H1 (cell line): ENCODE measurements at regions not wholly inside any gene's neighbourhood (a gene's known extent, or its start where the extent isn't known, plus 50 kb on each side); places are given as distances from the start of the nearest gene placed in this dataset.

Experiments
- CTCF ChIA-PET: fragments of 300-600 bp; sonication (Branson Sonifier 250); formaldehyde crosslinking; loops from one replicate; lab custom pipeline; 2021; ENCODE audit not compliant: partially characterized antibody; lab: Charles Lee
- POLR2A ChIA-PET: fragments of 300-600 bp; sonication (Branson Sonifier 250); formaldehyde crosslinking; loops from one replicate; lab custom pipeline; 2021; ENCODE audit warnings: inconsistent platforms; ENCODE audit not compliant: partially characterized antibody; lab: Charles Lee
- DNase-seq, 2 experiments: peaks; one replicate each; pipeline versions ENCODE4 v3.0.0 to v3.0.0-alpha.2; 2010 to 2022; ENCODE audit warnings: low spot score in 2 of 2, low read depth in 1 of 2, mixed read lengths in 1 of 2
- FAIRE-seq: peaks from 2 replicates; lab custom pipeline; 2011; peaks lifted over from hg19 to GRCh38; lab: Jason Lieb, UNC
- H2AFZ ChIP-seq: 2 replicates; pipeline ENCODE4 v1.8.1; 2012; ENCODE audit warnings: low read length, inconsistent platforms
- H2AK5ac ChIP-seq: 2 replicates; pipeline ENCODE4 v1.6.1; 2013; ENCODE audit warnings: low read depth, low read length
- H2BK120ac ChIP-seq: replicated peaks from 2 replicates; pipeline ENCODE3; 2013; ENCODE audit warnings: low read depth, low read length, inconsistent platforms
- H2BK12ac ChIP-seq: 2 replicates; pipeline ENCODE4 v1.6.1; 2013; ENCODE audit warnings: low read depth, low read length
- H2BK15ac ChIP-seq: 2 replicates; pipeline ENCODE4 v1.6.1; 2013; ENCODE audit warnings: low read length
- H2BK20ac ChIP-seq: 2 replicates; pipeline ENCODE4 v1.6.1; 2013; ENCODE audit warnings: low read length
- H2BK5ac ChIP-seq: 2 replicates; pipeline ENCODE4 v1.6.1; 2013; ENCODE audit warnings: low read depth, low read length
- H3K14ac ChIP-seq: 2 replicates; pipeline ENCODE4 v1.6.1; 2013; ENCODE audit warnings: inconsistent platforms; ENCODE audit not compliant: insufficient read length
- H3K18ac ChIP-seq: 2 replicates; pipeline ENCODE4 v1.6.1; 2013; ENCODE audit warnings: low read length; ENCODE audit errors: extremely low read depth
- H3K23ac ChIP-seq: 2 replicates; pipeline ENCODE4 v1.6.1; 2013; ENCODE audit warnings: inconsistent platforms; ENCODE audit not compliant: insufficient read length
- H3K23me2 ChIP-seq: 2 replicates; pipeline ENCODE4 v1.6.1; 2013; ENCODE audit warnings: low read depth, low read length
- H3K27ac ChIP-seq: 2 replicates; pipeline ENCODE4 v1.6.1; 2011; ENCODE audit warnings: low read depth, low read length, inconsistent platforms
- H3K27me3 ChIP-seq, 4 experiments: replicated peaks in 1 of 4; 1 replicate in 1 of 4; 2 replicates in 3 of 4; pipeline versions ENCODE4 v1.6.1 to v1.8.1; 2011 to 2013; ENCODE audit warnings: low read length in 3 of 4, mild to moderate bottlenecking in 3 of 4, inconsistent platforms in 2 of 4, mixed read lengths in 2 of 4, moderate library complexity in 1 of 4; ENCODE audit not compliant: control insufficient read depth in 3 of 4, insufficient read depth in 3 of 4; ENCODE audit errors: extremely low read depth in 1 of 4
- H3K36me3 ChIP-seq, 4 experiments: 2 replicates each; pipeline versions ENCODE4 v1.6.1 to v1.8.1; 2011 to 2013; ENCODE audit warnings: mild to moderate bottlenecking in 4 of 4, low read length in 3 of 4, moderate library complexity in 2 of 4, control low read depth in 1 of 4, inconsistent platforms in 1 of 4; ENCODE audit not compliant: insufficient read depth in 4 of 4, control insufficient read depth in 2 of 4
- H3K4ac ChIP-seq: replicated peaks from 2 replicates; pipeline ENCODE3; 2013; ENCODE audit warnings: low read length, low read depth, mixed read lengths, inconsistent platforms; ENCODE audit not compliant: insufficient read length
- H3K4me1 ChIP-seq, 4 experiments: replicated peaks in 1 of 4; 1 replicate in 1 of 4; 2 replicates in 3 of 4; pipeline versions ENCODE4 v1.6.1 to v1.8.1; 2011 to 2013; ENCODE audit warnings: low read length in 3 of 4, inconsistent platforms in 2 of 4, mixed read lengths in 1 of 4; ENCODE audit not compliant: insufficient read depth in 4 of 4, control insufficient read depth in 3 of 4
- H3K4me2 ChIP-seq, 2 experiments: 2 replicates each; pipeline versions ENCODE4 v1.6.1 to v1.8.1; 2011 to 2013; ENCODE audit warnings: low read depth in 2 of 2, low read length in 2 of 2, control low read depth in 1 of 2, inconsistent platforms in 1 of 2, mild to moderate bottlenecking in 1 of 2; ENCODE audit not compliant: insufficient read depth in 1 of 2
- H3K4me3 ChIP-seq, 4 experiments: fragments of 200-600, 300-600 bp in 1 of 4; sonication (generic), shearing (Covaris generic), sonication (Bioruptor Twin) in 1 of 4; 2 replicates each; pipeline versions ENCODE4 v1.5.1 to v1.8.1; 2011 to 2016; ENCODE audit warnings: low read length in 4 of 4, low read depth in 3 of 4, control low read depth in 2 of 4, inconsistent platforms in 2 of 4, mild to moderate bottlenecking in 2 of 4, mixed read lengths in 1 of 4, moderate library complexity in 1 of 4; ENCODE audit not compliant: insufficient read depth in 2 of 4; ENCODE audit errors: extremely low read depth in 1 of 4
- H3K56ac ChIP-seq: replicated peaks from 2 replicates; pipeline ENCODE3; 2013; ENCODE audit warnings: low read depth, mild to moderate bottlenecking, mixed read lengths, low read length, inconsistent platforms; ENCODE audit not compliant: insufficient read length
- H3K79me1 ChIP-seq: 2 replicates; pipeline ENCODE4 v1.6.1; 2013; ENCODE audit warnings: low read depth, low read length, control low read depth
- H3K79me2 ChIP-seq, 2 experiments: 2 replicates each; pipeline versions ENCODE4 v1.6.1 to v1.8.1; 2012 to 2013; ENCODE audit warnings: low read length in 2 of 2, mild to moderate bottlenecking in 2 of 2, inconsistent platforms in 1 of 2; ENCODE audit not compliant: insufficient read depth in 2 of 2, control insufficient read depth in 1 of 2
- H3K9ac ChIP-seq, 4 experiments: replicated peaks in 1 of 4; 1 replicate in 1 of 4; 2 replicates in 3 of 4; pipeline versions ENCODE4 v1.6.1 to v1.8.1; 2011 to 2013; ENCODE audit warnings: low read depth in 3 of 4, low read length in 3 of 4, control low read depth in 2 of 4, mild to moderate bottlenecking in 2 of 4, moderate library complexity in 2 of 4, inconsistent platforms in 1 of 4; ENCODE audit errors: extremely low read depth in 1 of 4
- H3K9me3 ChIP-seq, 2 experiments: 2 replicates each; pipeline versions ENCODE4 v1.6.1 to v1.8.1; 2012 to 2013; ENCODE audit warnings: mild to moderate bottlenecking in 2 of 2, moderate library complexity in 2 of 2, control low read depth in 1 of 2, inconsistent platforms in 1 of 2, low read depth in 1 of 2, low read length in 1 of 2, mixed read lengths in 1 of 2; ENCODE audit not compliant: insufficient read depth in 2 of 2
- H4K20me1 ChIP-seq, 2 experiments: replicated peaks in 1 of 2; 2 replicates each; pipeline versions ENCODE3 to v1.8.1; 2011 to 2013; ENCODE audit warnings: inconsistent platforms in 2 of 2, low read length in 2 of 2, mild to moderate bottlenecking in 1 of 2; ENCODE audit not compliant: insufficient read depth in 2 of 2, control insufficient read depth in 1 of 2
- H4K5ac ChIP-seq: 2 replicates; pipeline ENCODE4 v1.6.1; 2013; ENCODE audit warnings: low read length, low read depth, mixed read lengths, inconsistent platforms; ENCODE audit not compliant: insufficient read length
- H4K8ac ChIP-seq: 2 replicates; pipeline ENCODE4 v1.8.0; 2013; ENCODE audit warnings: mild to moderate bottlenecking, moderate library complexity, low read length, inconsistent platforms; ENCODE audit not compliant: insufficient read depth; ENCODE audit errors: extremely low read depth
- H4K91ac ChIP-seq: replicated peaks from 2 replicates; pipeline ENCODE3; 2013; ENCODE audit warnings: low read length, mixed read lengths, inconsistent platforms; ENCODE audit not compliant: insufficient read length
- BRCA1 ChIP-seq: IDR thresholded peaks from 2 replicates; pipeline ENCODE4 v1.6.1; 2012; ENCODE audit warnings: low read depth, low read length, improper control_type of control experiment
- CEBPB ChIP-seq: IDR thresholded peaks from 2 replicates; pipeline ENCODE4 v1.6.1; 2012; ENCODE audit warnings: low read depth, low read length
- EGR1 ChIP-seq: IDR thresholded peaks from 2 replicates; pipeline ENCODE4 v1.6.1; 2011; ENCODE audit warnings: low read depth, low read length, borderline replicate concordance
- EP300 ChIP-seq, 2 experiments: IDR thresholded peaks; 1 replicate in 1 of 2; 2 replicates in 1 of 2; pipeline ENCODE4 v1.6.1; 2011 to 2012; ENCODE audit warnings: low read depth in 2 of 2, low read length in 2 of 2, mild to moderate bottlenecking in 2 of 2, borderline replicate concordance in 1 of 2, inconsistent platforms in 1 of 2, moderate library complexity in 1 of 2
- HDAC6 ChIP-seq: IDR thresholded peaks from one replicate; pipeline ENCODE4 v1.7.1; 2012; ENCODE audit warnings: low read depth, mild to moderate bottlenecking, inconsistent platforms, low read length, moderate library complexity
- JUND ChIP-seq: IDR thresholded peaks from 2 replicates; pipeline ENCODE4 v1.6.1; 2011; ENCODE audit warnings: mild to moderate bottlenecking, improper control_type of control experiment, low read length
- MAX ChIP-seq: IDR thresholded peaks from 2 replicates; pipeline ENCODE4 v1.6.1; 2012; ENCODE audit warnings: inconsistent platforms
- NRF1 ChIP-seq: IDR thresholded peaks from 2 replicates; pipeline ENCODE4 v1.6.1; 2011; ENCODE audit warnings: mild to moderate bottlenecking, low read depth, low read length, improper control_type of control experiment
- PHF8 ChIP-seq: fragments of 200-600 bp; sonication (generic); conservative IDR thresholded peaks from 2 replicates; pipeline ENCODE4 v1.7.1; 2012; ENCODE audit warnings: low read depth, mild to moderate bottlenecking, inconsistent platforms, low read length, moderate library complexity
- RNF2 ChIP-seq: fragments of 200-900, 300-1000 bp; sonication (generic); IDR thresholded peaks from 2 replicates; pipeline ENCODE4 v1.7.1; 2016; ENCODE audit warnings: borderline replicate concordance, low read depth, mild to moderate bottlenecking, antibody characterized with exemption, low read length; ENCODE audit not compliant: poor library complexity, severe bottlenecking; ENCODE audit errors: missing control alignments
- SP1 ChIP-seq: IDR thresholded peaks from 2 replicates; pipeline ENCODE4 v1.6.1; 2011; ENCODE audit warnings: low read depth, low read length
- SUZ12 ChIP-seq: fragments of 200-600 bp; sonication (generic); IDR thresholded peaks from 2 replicates; pipeline ENCODE4 v1.6.1; 2012; ENCODE audit warnings: mild to moderate bottlenecking, inconsistent platforms, low read length, moderate library complexity, mixed read lengths
- TAF1 ChIP-seq: IDR thresholded peaks from 2 replicates; pipeline ENCODE4 v1.6.1; 2011; ENCODE audit warnings: mild to moderate bottlenecking, low read depth, low read length
- YY1 ChIP-seq: IDR thresholded peaks from 2 replicates; pipeline ENCODE4 v1.6.1; 2011; ENCODE audit warnings: low read depth, mild to moderate bottlenecking, low read length
- WGBS, 2 experiments: shearing (Covaris generic) in 1 of 2; methylation state at CpG; one replicate each; pipeline versions ENCODE4 v1.1.6 to v1.1.7; 2013 to 2015; ENCODE audit warnings: low lambda C conversion rate in 2 of 2, mixed read lengths in 2 of 2, inconsistent platforms in 1 of 2, low coverage in 1 of 2, missing lambda C conversion rate in 1 of 2; ENCODE audit not compliant: insufficient replicate concordance in 2 of 2, insufficient coverage in 1 of 2, insufficient read length in 1 of 2; ENCODE audit errors: extremely low coverage in 1 of 2, missing lambda C conversion rate in 1 of 2; 5-methylcytosine and 5-hydroxymethylcytosine counted together

- Histone ChIP-seq H2BK5ac (no peak overlapping the region), H3K79me1 (no peaks in the 10 kb centered on the region), H3K18ac (no peak overlapping the region), H3K56ac (no peak overlapping the region), H4K5ac (no peak overlapping the region), H2BK15ac (no peak overlapping the region), H3K4me3 (no peak overlapping the region), H4K8ac (no peak overlapping the region), H2AK5ac (no peak overlapping the region), H3K4me1 (peaks cover 0 to 4% (median 0%) of the 10 kb centered on the region in 4 experiments; a peak in 1 of 7 replicates), H4K91ac (no peak overlapping the region), H2BK20ac (no peak overlapping the region), H2AFZ (no peak overlapping the region), H3K27me3 (no peaks in the 10 kb centered on the region), H3K14ac (no peak overlapping the region), H4K20me1 (no peaks in the 10 kb centered on the region), H3K9ac (no peak overlapping the region), H2BK12ac (no peak overlapping the region), H3K4me2 (no peak overlapping the region), H3K9me3 (no peaks in the 10 kb centered on the region), H3K36me3 (no peaks in the 10 kb centered on the region), H3K79me2 (no peaks in the 10 kb centered on the region), H3K4ac (no peak overlapping the region), H2BK120ac (no peak overlapping the region), H3K23me2 (no peaks in the 10 kb centered on the region), H3K23ac (no peak overlapping the region), H3K27ac (no peak overlapping the region)
- 83% methylated on average over 2 of the region's 2 CpGs; no CpG with 5 or more reads in 1 of the 2 experiments for WGBS, 2 experiments
- DNase-seq (no peak), FAIRE-seq (no peak)
- CTCF ChIA-PET = interaction anchor here (0.6 to 2.3 kb wide), 10 partner anchors 9 to 297 kb away, joined by 3 to 12 read pairs (median 4); no protein-coding TSS in a partner anchor
- POLR2A ChIA-PET = no interaction called here
- no peak for TF ChIP-seq HDAC6
- no peak for TF ChIP-seq BRCA1
- no peak for TF ChIP-seq EGR1
- TF ChIP-seq YY1 = no peak
- no peak for TF ChIP-seq RNF2
- TF ChIP-seq EP300 (IDR thresholded peaks at IDR 0.05; ENCODE audit: borderline replicate concordance in 1 of 2, low read depth in 2 of 2, low read length in 2 of 2) = no peak
- TF ChIP-seq NRF1 = no peak
- no peak for TF ChIP-seq MAX
- no peak for TF ChIP-seq CEBPB
- TF ChIP-seq TAF1 = no peak
- no peak for TF ChIP-seq SUZ12
- TF ChIP-seq PHF8 = no peak
- TF ChIP-seq JUND = no peak
- no peak for TF ChIP-seq SP1
Measured at GRCh38 chr1:193755441-193755840, 569.0 kb upstream of the B3GALT2 start.
